DMS79 treated with DMSO at 0.1 percent for 48 hours (cell line): ENCODE measurements at regions not wholly inside any gene's neighbourhood (a gene's known extent, or its start where the extent isn't known, plus 50 kb on each side); places are given as distances from the start of the nearest gene placed in this dataset.
A peak's percentile ranks its signal among the peaks of the same experiment; 100 is the strongest.

Experiments
- DNase-seq: peaks from one replicate; lab custom pipeline; 2025; lab: John Stamatoyannopoulos, UW

- DNase-seq = no peak
Measured at GRCh38 chr12:107443320-107444090, 242.1 kb upstream of the PWP1 start.

DNA sequence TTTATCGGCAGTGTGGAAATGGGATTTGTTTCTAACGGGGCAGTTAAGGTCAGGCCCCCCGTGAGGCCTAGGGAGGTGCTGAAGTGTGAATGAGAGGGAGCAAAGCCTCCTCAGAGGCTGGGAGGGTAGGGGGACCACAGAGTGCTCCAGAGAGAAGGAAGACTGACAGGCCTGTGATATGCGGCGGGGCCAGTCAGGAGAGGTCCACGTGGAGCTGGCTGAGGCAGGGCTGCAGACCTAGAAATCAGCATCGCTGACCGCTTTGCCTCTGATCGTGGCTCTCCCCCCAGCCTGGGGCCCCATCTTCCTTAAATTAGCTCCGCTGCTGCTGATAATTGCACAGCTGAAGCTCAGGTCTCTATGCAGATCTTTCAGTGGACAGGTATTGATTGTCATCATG lies 240.8 kb upstream of the PWP1 start:
- DNase-seq = no peak

- DNase-seq = no peak
Measured at GRCh38 chr12:107446476-107446875, 239.1 kb upstream of the PWP1 start.

DNA sequence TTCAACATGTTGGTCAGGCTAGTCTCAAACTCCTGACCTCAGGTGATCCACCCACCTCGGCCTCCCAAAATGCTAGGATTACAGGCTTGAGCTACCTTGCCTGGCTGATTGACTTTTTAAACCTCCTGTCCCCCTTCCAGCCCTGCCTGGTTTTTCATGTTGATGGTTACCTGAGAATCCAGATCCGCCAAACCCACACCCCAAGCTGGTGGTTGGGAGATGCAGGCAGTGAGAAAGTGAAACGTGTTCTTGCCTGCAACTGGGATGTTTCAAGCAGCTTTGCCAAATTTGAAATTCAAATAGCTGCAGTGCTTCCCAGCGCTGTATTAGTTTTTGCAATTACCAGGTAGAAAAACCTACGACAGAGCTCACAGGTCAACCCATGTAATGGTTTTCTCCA lies 238.3 kb upstream of the PWP1 start:
- DNase-seq = no peak

- DNase-seq = no peak
Measured at GRCh38 chr12:107448198-107448597, 237.4 kb upstream of the PWP1 start.

- DNase-seq = no peak
Measured at GRCh38 chr12:107449891-107450290, 235.7 kb upstream of the PWP1 start.

GRCh38 chr12:107450541-107450940 lies 235.1 kb upstream of the PWP1 start:
- no peak for DNase-seq

- no peak for DNase-seq
Measured at GRCh38 chr12:107451246-107451645, 234.4 kb upstream of the PWP1 start.

GRCh38 chr12:107454109-107454830 lies 231.3 kb upstream of the PWP1 start:
- DNase-seq = no peak

GRCh38 chr12:107457362-107457935 lies 228.2 kb upstream of the PWP1 start:
- DNase-seq = no peak

DNA sequence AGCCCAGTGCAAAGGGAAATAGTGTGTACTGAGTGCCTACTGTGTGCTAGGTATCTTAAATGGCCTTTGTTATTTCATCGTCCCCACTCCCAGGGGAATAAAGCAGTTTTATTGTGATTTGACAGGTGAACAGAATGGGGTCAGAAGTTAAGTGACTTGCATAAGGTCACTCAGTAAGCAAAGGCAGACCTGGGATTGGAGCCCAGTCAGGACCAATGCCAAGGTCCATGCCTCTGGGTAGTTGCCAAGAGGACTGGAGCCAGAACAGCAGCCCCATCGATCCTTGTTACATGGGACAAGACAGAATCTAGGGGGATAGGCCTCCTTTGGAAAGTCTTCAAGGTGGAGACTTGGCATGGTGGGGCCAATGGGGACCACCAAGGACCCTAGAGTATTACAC lies 227.4 kb upstream of the PWP1 start:
- no peak for DNase-seq

- no peak for DNase-seq
Measured at GRCh38 chr12:107458990-107459389, 226.6 kb upstream of the PWP1 start.

- DNase-seq = no peak
Measured at GRCh38 chr12:107459641-107460040, 226.0 kb upstream of the PWP1 start.

- DNase-seq = peak; percentile 63
Measured at GRCh38 chr12:107461222-107461975, 224.2 kb upstream of the PWP1 start.

GRCh38 chr12:107462428-107463332 lies 222.9 kb upstream of the PWP1 start:
- DNase-seq = no peak

GRCh38 chr12:107464644-107465043 lies 221.0 kb upstream of the PWP1 start:
- no peak for DNase-seq

DNA sequence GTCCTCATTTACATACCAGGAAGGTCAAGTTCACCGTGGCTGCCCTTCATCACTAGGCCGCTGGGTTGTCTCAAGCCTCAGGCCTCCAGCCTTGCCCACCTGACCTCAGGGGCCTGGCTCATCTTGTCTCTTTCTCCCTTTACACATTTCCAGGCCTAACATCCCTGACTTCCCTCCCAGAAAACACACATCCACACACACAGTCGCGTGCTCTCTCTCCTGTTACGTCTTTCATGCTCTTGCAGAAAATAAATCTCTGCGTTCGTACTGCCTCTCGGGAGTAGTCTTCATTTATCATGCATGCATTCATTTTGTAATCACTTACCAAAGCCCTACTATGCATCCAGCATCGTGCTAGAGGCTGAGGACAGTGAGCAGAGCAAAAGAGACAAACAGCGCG lies 220.0 kb upstream of the PWP1 start:
- DNase-seq = no peak

- DNase-seq = peak; percentile 89
Measured at GRCh38 chr12:107467716-107468115, 217.9 kb upstream of the PWP1 start.

- peak; percentile 89 for DNase-seq
Measured at GRCh38 chr12:107468182-107468581, 217.4 kb upstream of the PWP1 start.

DNA sequence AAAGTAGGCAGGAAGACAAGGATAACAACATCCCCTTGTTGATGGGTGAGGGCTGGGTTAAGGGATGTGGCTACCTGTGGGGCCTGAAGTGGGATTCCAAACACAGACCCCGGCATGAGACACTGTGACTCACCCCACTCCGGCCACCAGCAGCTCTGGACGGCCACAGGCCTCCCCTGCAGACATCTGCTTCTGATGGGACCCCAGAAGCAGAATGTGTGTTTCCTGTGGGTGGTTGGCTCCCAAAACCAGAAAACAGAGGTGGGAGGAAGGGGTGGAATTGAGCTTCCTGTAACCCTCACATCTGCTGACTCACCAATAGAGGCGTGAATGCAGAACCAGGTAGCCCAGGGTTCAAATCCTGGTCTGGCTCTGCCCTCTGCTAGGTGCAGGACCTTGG lies 216.6 kb upstream of the PWP1 start:
- no peak for DNase-seq

- no peak for DNase-seq
Measured at GRCh38 chr12:107470645-107471044, 215.0 kb upstream of the PWP1 start.
